Stomach (tissue), 4 donors: ENCODE measurements at regions not wholly inside any gene's neighbourhood (a gene's known extent, or its start where the extent isn't known, plus 50 kb on each side); places are given as distances from the start of the nearest gene placed in this dataset.

Source experiments
- EP300 ChIP-seq: sonication (generic); formaldehyde crosslinking; IDR thresholded peaks from one replicate; pipeline ENCODE4 v1.6.1; 2017; ENCODE audit warnings: antibody characterized with exemption
- POLR2AphosphoS5 ChIP-seq, 3 donors: sonication (generic); formaldehyde crosslinking; IDR thresholded peaks; one replicate each; pipeline ENCODE4 v1.6.1; 2016; ENCODE audit warnings: antibody characterized with exemption in 3 of 3
- TF ChIP-seq, protein P1 (sequence below), 7 experiments: fragments of 450-650 bp in 4 of 7; fragments of 200-600 bp in 3 of 7; sonication (generic) in 3 of 7; IDR thresholded peaks; one replicate each; pipeline ENCODE4 v1.5.1; 2016 to 2019; ENCODE audit warnings: antibody characterized with exemption in 7 of 7, control low read depth in 2 of 7, mild to moderate bottlenecking in 1 of 7

DNA sequence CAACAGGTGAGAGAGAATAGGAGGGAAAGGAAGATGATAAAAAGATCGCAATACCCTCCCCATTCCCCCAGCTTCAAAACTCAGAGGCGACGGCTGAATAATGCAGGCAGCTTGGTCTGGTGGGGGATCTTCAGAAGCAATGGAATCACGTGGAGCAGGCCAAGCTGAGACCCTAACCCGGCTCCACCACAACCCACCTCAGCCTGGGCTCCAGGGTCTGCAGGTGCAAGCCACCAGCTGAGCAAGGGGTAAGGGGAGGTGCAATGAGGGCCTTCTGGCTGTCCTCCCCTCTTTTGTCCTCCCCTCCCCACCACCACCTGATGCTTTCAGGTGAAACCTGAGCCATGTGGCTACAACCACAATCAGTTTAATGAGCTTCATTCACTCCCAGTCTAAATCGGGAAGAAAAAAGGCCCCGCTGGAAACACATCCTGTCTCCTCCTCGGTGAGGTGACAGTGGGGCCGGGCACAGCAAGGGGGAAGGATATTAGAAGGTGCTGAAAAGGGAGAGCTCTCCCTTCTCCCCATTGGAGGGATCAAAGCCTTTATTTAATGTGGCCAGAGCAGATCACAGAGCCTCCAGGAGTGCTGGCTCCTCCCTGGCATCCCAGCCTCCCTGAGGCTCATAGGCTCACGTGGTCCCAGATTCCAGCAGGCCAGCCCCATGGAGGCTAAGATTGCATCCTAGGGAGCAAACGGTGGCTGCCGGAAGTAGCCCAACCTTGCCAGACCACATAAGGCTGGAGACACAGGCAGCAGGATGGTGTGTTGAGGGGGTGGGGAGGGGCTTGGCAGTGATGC is 261.0 kb downstream of the SOX9 start:
- TF ChIP-seq, protein P1, sequence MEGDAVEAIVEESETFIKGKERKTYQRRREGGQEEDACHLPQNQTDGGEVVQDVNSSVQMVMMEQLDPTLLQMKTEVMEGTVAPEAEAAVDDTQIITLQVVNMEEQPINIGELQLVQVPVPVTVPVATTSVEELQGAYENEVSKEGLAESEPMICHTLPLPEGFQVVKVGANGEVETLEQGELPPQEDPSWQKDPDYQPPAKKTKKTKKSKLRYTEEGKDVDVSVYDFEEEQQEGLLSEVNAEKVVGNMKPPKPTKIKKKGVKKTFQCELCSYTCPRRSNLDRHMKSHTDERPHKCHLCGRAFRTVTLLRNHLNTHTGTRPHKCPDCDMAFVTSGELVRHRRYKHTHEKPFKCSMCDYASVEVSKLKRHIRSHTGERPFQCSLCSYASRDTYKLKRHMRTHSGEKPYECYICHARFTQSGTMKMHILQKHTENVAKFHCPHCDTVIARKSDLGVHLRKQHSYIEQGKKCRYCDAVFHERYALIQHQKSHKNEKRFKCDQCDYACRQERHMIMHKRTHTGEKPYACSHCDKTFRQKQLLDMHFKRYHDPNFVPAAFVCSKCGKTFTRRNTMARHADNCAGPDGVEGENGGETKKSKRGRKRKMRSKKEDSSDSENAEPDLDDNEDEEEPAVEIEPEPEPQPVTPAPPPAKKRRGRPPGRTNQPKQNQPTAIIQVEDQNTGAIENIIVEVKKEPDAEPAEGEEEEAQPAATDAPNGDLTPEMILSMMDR (IDR thresholded peaks at IDR 0.05): no peak
- TF ChIP-seq EP300 (no peak), POLR2AphosphoS5 (IDR thresholded peaks at IDR 0.05) (no peak)
